ENCODE measurements at regions not wholly inside any gene's neighbourhood (a gene's known extent, or its start where the extent isn't known, plus 50 kb on each side); places are given as distances from the start of the nearest gene placed in this dataset.

GRCh38 chr15:96959501-96959900 lies 629.0 kb downstream of the NR2F2 start:
- no peaks in the 10 kb centered on the region for H3K4me1 ChIP-seq (ENCODE audit: control insufficient read depth in 1 of 2, insufficient read depth in 1 of 2, low read depth in 1 of 2, low read length in 1 of 2)
- no peaks in the 10 kb centered on the region for H3K9me3 ChIP-seq
- H3K27me3 ChIP-seq = no peaks in the 10 kb centered on the region
- H3K36me3 ChIP-seq = no peaks in the 10 kb centered on the region
- no peak overlapping the region for H3K27ac ChIP-seq
- TF ChIP-seq CTCF (IDR thresholded peaks at IDR 0.05) = no peak
- H3K4me3 ChIP-seq (ENCODE audit: low read depth in 1 of 2, low read length in 1 of 2) = no peak overlapping the region

GRCh38 chr15:96960711-96961480 lies 630.4 kb downstream of the NR2F2 start:
- H3K4me3 ChIP-seq (ENCODE audit: low read depth in 1 of 2, low read length in 1 of 2) = no peak overlapping the region
- no peaks in the 10 kb centered on the region for H3K36me3 ChIP-seq
- H3K4me1 ChIP-seq (ENCODE audit: control insufficient read depth in 1 of 2, insufficient read depth in 1 of 2, low read depth in 1 of 2, low read length in 1 of 2) = no peaks in the 10 kb centered on the region
- H3K9me3 ChIP-seq = no peaks in the 10 kb centered on the region
- TF ChIP-seq CTCF (IDR thresholded peaks at IDR 0.05) = no peak
- H3K27me3 ChIP-seq = no peaks in the 10 kb centered on the region
- no peak overlapping the region for H3K27ac ChIP-seq

- no peak overlapping the region for H3K4me3 ChIP-seq (ENCODE audit: low read depth in 1 of 2, low read length in 1 of 2)
- no peaks in the 10 kb centered on the region for H3K9me3 ChIP-seq
- H3K4me1 ChIP-seq (ENCODE audit: control insufficient read depth in 1 of 2, insufficient read depth in 1 of 2, low read depth in 1 of 2, low read length in 1 of 2) = no peaks in the 10 kb centered on the region
Measured at GRCh38 chr15:96966554-96966953, 636.1 kb downstream of the NR2F2 start.

GRCh38 chr15:96969732-96970710 lies 639.5 kb downstream of the NR2F2 start:
- Histone ChIP-seq H3K4me3 (ENCODE audit: low read depth in 1 of 2, low read length in 1 of 2) (no peak overlapping the region), H3K9me3 (no peaks in the 10 kb centered on the region), H3K4me1 (ENCODE audit: control insufficient read depth in 1 of 2, insufficient read depth in 1 of 2, low read depth in 1 of 2, low read length in 1 of 2) (no peaks in the 10 kb centered on the region)

More at GRCh38 chr15:96966554-96966953, 636.1 kb downstream of the NR2F2 start:
- no peaks in the 10 kb centered on the region for H3K27me3 ChIP-seq
- no peak for TF ChIP-seq CTCF (IDR thresholded peaks at IDR 0.05)
- H3K36me3 ChIP-seq = no peaks in the 10 kb centered on the region
- no peak overlapping the region for H3K27ac ChIP-seq

GRCh38 chr15:96972201-96972600 lies 641.7 kb downstream of the NR2F2 start:
- no peaks in the 10 kb centered on the region for H3K27me3 ChIP-seq
- H3K27ac ChIP-seq = no peak overlapping the region
- TF ChIP-seq CTCF (IDR thresholded peaks at IDR 0.05) = no peak
- no peaks in the 10 kb centered on the region for H3K36me3 ChIP-seq
- H3K4me1 ChIP-seq (ENCODE audit: control insufficient read depth in 1 of 2, insufficient read depth in 1 of 2, low read depth in 1 of 2, low read length in 1 of 2) = no peaks in the 10 kb centered on the region
- H3K9me3 ChIP-seq = no peaks in the 10 kb centered on the region
- no peak overlapping the region for H3K4me3 ChIP-seq (ENCODE audit: low read depth in 1 of 2, low read length in 1 of 2)

More at GRCh38 chr15:96969732-96970710, 639.5 kb downstream of the NR2F2 start:
- TF ChIP-seq CTCF (IDR thresholded peaks at IDR 0.05) = no peak
- H3K36me3 ChIP-seq = no peaks in the 10 kb centered on the region
- H3K27me3 ChIP-seq = no peaks in the 10 kb centered on the region
- H3K27ac ChIP-seq = no peak overlapping the region
